MCF 10A (cell line): ENCODE measurements at regions not wholly inside any gene's neighbourhood (a gene's known extent, or its start where the extent isn't known, plus 50 kb on each side); places are given as distances from the start of the nearest gene placed in this dataset.

Experiments
- BruUV-seq: library from RNA; stranded (reverse); fragments of 400-500 nt; replicated peaks from 2 replicates; lab custom pipeline; 2021; lab: Mats Ljungman, UMichigan
- CTCF ChIA-PET: fragments of 300-600 bp; sonication (Branson Sonifier 250); formaldehyde crosslinking; extraction: SDS; loops from one replicate; lab custom pipeline; 2021; ENCODE audit warnings: antibody characterized with exemption, inconsistent platforms; lab: Yijun Ruan, JAX
- POLR2A ChIA-PET: fragments of 300-600, 350-650 bp; sonication (Branson Sonifier 250); formaldehyde crosslinking; extraction: SDS; loops from one replicate; lab custom pipeline; 2020; ENCODE audit warnings: antibody characterized with exemption, inconsistent platforms; lab: Yijun Ruan, JAX
- DNase-seq: peaks from one replicate; pipeline ENCODE4 v3.0.0-alpha.2; 2018; ENCODE audit not compliant: unreplicated experiment
- H3K27ac Mint-ChIP-seq: one replicate; pipeline ENCODE4 v1.8.0; 2022; ENCODE audit warnings: mild to moderate bottlenecking, low read depth, mixed read lengths; ENCODE audit not compliant: unreplicated experiment
- H3K27me3 Mint-ChIP-seq: one replicate; pipeline ENCODE4 v1.8.0; 2022; ENCODE audit warnings: mixed read lengths; ENCODE audit not compliant: insufficient read depth, unreplicated experiment
- H3K36me3 Mint-ChIP-seq: one replicate; pipeline ENCODE4 v1.8.0; 2022; ENCODE audit warnings: mild to moderate bottlenecking, moderate library complexity, mixed read lengths; ENCODE audit not compliant: insufficient read depth, unreplicated experiment
- H3K4me1 Mint-ChIP-seq: one replicate; pipeline ENCODE4 v1.8.0; 2022; ENCODE audit warnings: mixed read lengths; ENCODE audit not compliant: insufficient read depth, unreplicated experiment
- H3K4me3 Mint-ChIP-seq: one replicate; pipeline ENCODE4 v1.8.0; 2022; ENCODE audit warnings: mild to moderate bottlenecking, moderate library complexity, mixed read lengths; ENCODE audit not compliant: unreplicated experiment
- H3K9me3 Mint-ChIP-seq: one replicate; pipeline ENCODE4 v1.8.0; 2022; ENCODE audit warnings: mixed read lengths; ENCODE audit not compliant: unreplicated experiment
- CTCF ChIP-seq: fragments of 200-600 bp; IDR thresholded peaks from one replicate; pipeline ENCODE4 v1.8.0; 2022; ENCODE audit warnings: antibody characterized with exemption, mild to moderate bottlenecking; ENCODE audit not compliant: unreplicated experiment
- intact Hi-C: fragments of 100-400 bp; cut with micrococcal nuclease; formaldehyde crosslinking; loops from 2 replicates; pipeline ENCODE4 v1.14.1; 2022

DNA sequence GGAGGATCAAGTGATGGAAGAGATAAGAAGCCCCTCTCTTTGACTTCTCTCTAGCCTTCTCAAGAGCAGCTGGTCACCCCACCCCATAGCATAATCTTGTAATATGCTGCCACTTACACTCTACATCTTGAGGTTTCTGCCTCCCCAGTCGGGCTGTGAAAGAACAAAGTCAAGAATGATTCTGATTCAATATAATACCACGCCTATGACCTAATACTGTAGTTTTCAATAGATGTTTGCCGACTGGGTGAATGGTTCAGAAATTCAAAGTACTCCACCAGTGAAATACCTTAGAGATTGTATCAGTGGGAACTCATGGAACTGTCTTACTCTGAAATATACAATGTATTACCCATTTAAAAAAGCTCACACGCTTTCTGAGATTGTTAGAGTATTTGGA, 93.0 kb upstream of the ZFHX3 start:
- H3K27ac Mint-ChIP-seq = no peak overlapping the region
- no peaks in the 10 kb centered on the region for H3K4me1 Mint-ChIP-seq
- H3K27me3 Mint-ChIP-seq = no peaks in the 10 kb centered on the region
- no peaks in the 10 kb centered on the region for H3K36me3 Mint-ChIP-seq
- no peaks in the 10 kb centered on the region for H3K9me3 Mint-ChIP-seq
- intact Hi-C loops = no loop called here
- no peak for TF ChIP-seq CTCF
- H3K4me3 Mint-ChIP-seq = no peak overlapping the region
- no TSS peak for BruUV-seq
- CTCF ChIA-PET = no interaction called here
- POLR2A ChIA-PET = interaction anchor here (0.9 kb wide), 1 partner anchor 13 kb away, joined by 3 read pairs; no protein-coding TSS in a partner anchor
- DNase-seq = no peak

DNA sequence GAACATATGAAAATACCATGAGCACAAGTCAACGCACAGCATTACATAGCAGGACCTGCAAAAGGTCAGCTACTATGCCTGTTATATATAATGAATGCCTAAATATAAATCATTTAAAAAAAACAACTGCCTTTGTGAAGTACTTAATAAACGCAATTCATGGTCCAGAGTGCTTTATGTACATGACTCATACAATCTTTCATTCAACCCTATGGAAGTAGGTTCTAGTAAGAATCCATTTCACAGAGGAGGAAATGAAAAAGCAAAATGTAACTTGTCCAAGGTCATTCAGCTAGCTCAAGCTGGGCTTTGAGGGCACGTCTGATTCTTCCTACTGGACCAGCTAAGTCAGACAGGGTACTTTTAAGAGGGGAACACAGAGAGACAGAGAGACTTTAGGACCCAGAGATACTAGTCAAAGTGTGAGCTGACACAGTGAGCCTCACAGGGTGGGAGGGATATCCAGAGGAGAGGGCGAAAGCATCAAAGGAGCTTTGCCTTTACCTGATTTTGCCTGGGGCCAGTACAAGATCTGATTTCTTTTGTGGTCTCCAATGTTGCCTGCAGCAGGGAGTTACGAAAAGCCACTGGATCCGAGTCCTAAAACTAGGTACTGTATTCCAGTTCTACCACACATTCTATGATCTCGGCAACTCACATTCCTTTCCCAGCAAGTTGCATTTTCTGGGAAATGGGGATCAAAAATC, 83.4 kb upstream of the ZFHX3 start:
- no peaks in the 10 kb centered on the region for H3K27me3 Mint-ChIP-seq

GRCh38 chr16:73129455-73129854, 81.5 kb upstream of the ZFHX3 start:
- no peaks in the 10 kb centered on the region for H3K27me3 Mint-ChIP-seq
- CTCF ChIA-PET = no interaction called here
- no peak overlapping the region for H3K4me3 Mint-ChIP-seq
- DNase-seq = no peak
- no peaks in the 10 kb centered on the region for H3K36me3 Mint-ChIP-seq
- H3K27ac Mint-ChIP-seq = no peak overlapping the region
- no TSS peak for BruUV-seq
- TF ChIP-seq CTCF = no peak
- POLR2A ChIA-PET = no interaction called here
- no peaks in the 10 kb centered on the region for H3K9me3 Mint-ChIP-seq
- peaks cover 19% of the 10 kb centered on the region for H3K4me1 Mint-ChIP-seq
- intact Hi-C loops = loop anchor here (5.0 kb wide), 3 partner anchors 33 to 72 kb away; no protein-coding TSS in a partner anchor

More for the DNA sequence above, 83.4 kb upstream of the ZFHX3 start:
- DNase-seq = no peak
- no peaks in the 10 kb centered on the region for H3K9me3 Mint-ChIP-seq
- TF ChIP-seq CTCF = no peak
- intact Hi-C loops = no loop called here
- CTCF ChIA-PET = interaction anchor here (0.6 to 1.3 kb wide), 3 partner anchors 24 to 298 kb away, joined by 3 read pairs; no protein-coding TSS in a partner anchor
- H3K4me3 Mint-ChIP-seq = no peak overlapping the region
- POLR2A ChIA-PET = no interaction called here
- no peaks in the 10 kb centered on the region for H3K36me3 Mint-ChIP-seq
- H3K4me1 Mint-ChIP-seq = peaks cover 3% of the 10 kb centered on the region
- H3K27ac Mint-ChIP-seq = no peak overlapping the region
- no TSS peak for BruUV-seq

GRCh38 chr16:73126525-73126853, 78.6 kb upstream of the ZFHX3 start:
- no TSS peak for BruUV-seq
- ChIA-PET POLR2A (interaction anchor here (0.8 to 1.4 kb wide), 5 partner anchors 11 to 243 kb away, joined by 3 to 6 read pairs (median 3); no protein-coding TSS in a partner anchor), CTCF (interaction anchor here (0.9 kb wide), 1 partner anchor 44 kb away, joined by 3 read pairs; no protein-coding TSS in a partner anchor)
- Mint-ChIP-seq H3K9me3 (no peaks in the 10 kb centered on the region), H3K36me3 (no peaks in the 10 kb centered on the region), H3K4me1 (peaks cover 22% of the 10 kb centered on the region), H3K4me3 (no peak overlapping the region), H3K27me3 (no peaks in the 10 kb centered on the region), H3K27ac (no peak overlapping the region)
- intact Hi-C loops = loop anchor here (5.0 kb wide), 3 partner anchors 36 to 69 kb away; no protein-coding TSS in a partner anchor
- TF ChIP-seq CTCF = no peak
- peak; percentile 93 for DNase-seq
